Upper lobe of right lung (tissue), 1 donor: ENCODE measurements at regions not wholly inside any gene's neighbourhood (a gene's known extent, or its start where the extent isn't known, plus 50 kb on each side); places are given as distances from the start of the nearest gene placed in this dataset.

Experiments used
- ATAC-seq: fragments of 200-7000 bp; cut with Tn5 transposase; one replicate; pipeline ENCODE4 v1.9.1; 2020; ENCODE audit warnings: mild to moderate bottlenecking, moderate library complexity
- DNase-seq: peaks from one replicate; pipeline ENCODE4 v3.0.0-alpha.2; 2020
- H3K27ac ChIP-seq: fragments of 200-600 bp; one replicate; pipeline ENCODE4 v1.8.0; 2022
- H3K27me3 ChIP-seq: fragments of 200-600 bp; one replicate; pipeline ENCODE4 v1.8.0; 2022; ENCODE audit warnings: mild to moderate bottlenecking
- H3K36me3 ChIP-seq: fragments of 200-600 bp; one replicate; pipeline ENCODE4 v1.8.0; 2022
- H3K4me1 ChIP-seq: fragments of 200-600 bp; one replicate; pipeline ENCODE4 v1.8.0; 2022
- H3K4me3 ChIP-seq: fragments of 200-600 bp; one replicate; pipeline ENCODE4 v1.8.0; 2022; ENCODE audit warnings: mild to moderate bottlenecking
- H3K9me3 ChIP-seq: fragments of 200-600 bp; one replicate; pipeline ENCODE4 v1.8.0; 2022
- CTCF ChIP-seq: fragments of 200-600 bp; IDR thresholded peaks from one replicate; pipeline ENCODE4 v1.8.0; 2022; ENCODE audit warnings: antibody characterized with exemption
- intact Hi-C: fragments of 100-400 bp; cut with DNase I; formaldehyde crosslinking; loops from one replicate; pipeline ENCODE4 v1.11.0; 2022
- donor health status: DM: no; HTN: yes; CAD: no; lungs with severe emphysema.

- intact Hi-C loops, result no loop called here
- ATAC-seq, result no peak
- DNase-seq, result no peak
- no peaks in the 10 kb centered on the region for H3K27me3 ChIP-seq
- H3K9me3 ChIP-seq, result no peaks in the 10 kb centered on the region
- H3K4me3 ChIP-seq, result no peak overlapping the region
- H3K27ac ChIP-seq, result no peak overlapping the region
- no peaks in the 10 kb centered on the region for H3K36me3 ChIP-seq
- TF ChIP-seq CTCF, result no peak
- no peaks in the 10 kb centered on the region for H3K4me1 ChIP-seq
Measured at GRCh38 chr2:13539296-13539695, 822.6 kb downstream of the TRIB2 start.

- no peak for TF ChIP-seq CTCF
- Histone ChIP-seq H3K27me3 (no peaks in the 10 kb centered on the region), H3K9me3 (no peaks in the 10 kb centered on the region), H3K4me3 (no peak overlapping the region), H3K27ac (no peak overlapping the region), H3K36me3 (no peaks in the 10 kb centered on the region), H3K4me1 (no peaks in the 10 kb centered on the region)
- ATAC-seq, result no peak
- intact Hi-C loops, result no loop called here
- DNase-seq, result no peak
Measured at GRCh38 chr2:13542061-13542460, 825.3 kb downstream of the TRIB2 start.

GRCh38 chr2:13542642-13543041, 825.9 kb downstream of the TRIB2 start:
- intact Hi-C loops, result no loop called here
- Histone ChIP-seq H3K4me1 (no peaks in the 10 kb centered on the region), H3K27me3 (no peaks in the 10 kb centered on the region), H3K36me3 (no peaks in the 10 kb centered on the region), H3K27ac (no peak overlapping the region), H3K9me3 (no peaks in the 10 kb centered on the region), H3K4me3 (no peak overlapping the region)
- DNase-seq, result no peak
- TF ChIP-seq CTCF, result no peak
- no peak for ATAC-seq

GRCh38 chr2:13543550-13543949, 826.8 kb downstream of the TRIB2 start:
- no peaks in the 10 kb centered on the region for H3K27me3 ChIP-seq
- H3K36me3 ChIP-seq, result no peaks in the 10 kb centered on the region
- H3K4me1 ChIP-seq, result no peaks in the 10 kb centered on the region
- DNase-seq, result no peak
- intact Hi-C loops, result no loop called here
- H3K4me3 ChIP-seq, result no peak overlapping the region
- no peak overlapping the region for H3K27ac ChIP-seq
- no peak for ATAC-seq
- TF ChIP-seq CTCF, result no peak
- H3K9me3 ChIP-seq, result no peaks in the 10 kb centered on the region

GRCh38 chr2:13545320-13545719, 828.6 kb downstream of the TRIB2 start:
- intact Hi-C loops, result no loop called here
- TF ChIP-seq CTCF, result no peak
- ATAC-seq, result no peak

GRCh38 chr2:13546131-13546530, 829.4 kb downstream of the TRIB2 start:
- no peak overlapping the region for H3K4me3 ChIP-seq
- DNase-seq (no peak), ATAC-seq (no peak)
- no peaks in the 10 kb centered on the region for H3K36me3 ChIP-seq
- no peaks in the 10 kb centered on the region for H3K4me1 ChIP-seq
- H3K27me3 ChIP-seq, result no peaks in the 10 kb centered on the region
- no peak overlapping the region for H3K27ac ChIP-seq
- no peaks in the 10 kb centered on the region for H3K9me3 ChIP-seq
- intact Hi-C loops, result no loop called here
- TF ChIP-seq CTCF, result no peak

More at GRCh38 chr2:13545320-13545719, 828.6 kb downstream of the TRIB2 start:
- Histone ChIP-seq H3K9me3 (no peaks in the 10 kb centered on the region), H3K27me3 (no peaks in the 10 kb centered on the region), H3K27ac (no peak overlapping the region), H3K36me3 (no peaks in the 10 kb centered on the region), H3K4me1 (no peaks in the 10 kb centered on the region), H3K4me3 (no peak overlapping the region)
- no peak for DNase-seq
